Mucosa of descending colon (tissue), 3 donors: ENCODE measurements at regions not wholly inside any gene's neighbourhood (a gene's known extent, or its start where the extent isn't known, plus 50 kb on each side); places are given as distances from the start of the nearest gene placed in this dataset.

Experiments
- ATAC-seq: fragments of 200-7000 bp; cut with Tn5 transposase; one replicate; pipeline ENCODE4 v1.9.1; 2020; ENCODE audit warnings: mild to moderate bottlenecking, moderate library complexity
- DNase-seq, 3 donors: peaks; one replicate each; pipeline ENCODE4 v3.0.0-alpha.2; 2020
- H3K36me3 ChIP-seq: fragments of 200-600 bp; one replicate; pipeline ENCODE4 v1.8.0; 2021; ENCODE audit warnings: low read depth, mild to moderate bottlenecking
- H3K4me1 ChIP-seq: fragments of 200-600 bp; one replicate; pipeline ENCODE4 v1.8.0; 2021; ENCODE audit warnings: low read depth, mild to moderate bottlenecking
- H3K4me3 ChIP-seq: fragments of 200-600 bp; one replicate; pipeline ENCODE4 v1.8.0; 2021; ENCODE audit warnings: mild to moderate bottlenecking
- H3K9me3 ChIP-seq: fragments of 200-600 bp; one replicate; pipeline ENCODE4 v1.8.0; 2021; ENCODE audit warnings: mild to moderate bottlenecking
- CTCF ChIP-seq: fragments of 200-600 bp; IDR thresholded peaks from one replicate; pipeline ENCODE4 v1.8.0; 2022; ENCODE audit warnings: antibody characterized with exemption, mild to moderate bottlenecking
- intact Hi-C, 2 donors: fragments of 100-400 bp; cut with DNase I in 1 of 2; cut with micrococcal nuclease in 1 of 2; formaldehyde crosslinking; loops; one replicate each; pipeline versions ENCODE4 v1.11.0 to v1.11.1; 2022; cut with DNase I, micrococcal nuclease
- donor health status: DM: no; HTN: no; CAD: no; lungs with moderate emphysema.
- donor health status: DM: no; HTN: no; CAD: no.
- donor health status: DM: no; HTN: yes; CAD: no.

- intact Hi-C loops = no loop called here
- Histone ChIP-seq H3K4me3 (no peak overlapping the region), H3K4me1 (no peaks in the 10 kb centered on the region), H3K36me3 (no peaks in the 10 kb centered on the region), H3K9me3 (no peaks in the 10 kb centered on the region)
- ATAC-seq (no peak), DNase-seq (no peak)
- no peak for TF ChIP-seq CTCF
These were observed 159.8 kb upstream of the GAS1 start for GRCh38 chr9:87107072-87107471.

GRCh38 chr9:87108661-87109060 is 161.4 kb upstream of the GAS1 start:
- H3K36me3 ChIP-seq = no peaks in the 10 kb centered on the region
- ATAC-seq = no peak
- intact Hi-C loops = no loop called here
- TF ChIP-seq CTCF = no peak
- DNase-seq = no peak
- H3K4me3 ChIP-seq = no peak overlapping the region
- H3K9me3 ChIP-seq = no peaks in the 10 kb centered on the region
- H3K4me1 ChIP-seq = no peaks in the 10 kb centered on the region

- H3K4me1 ChIP-seq = no peaks in the 10 kb centered on the region
- no peak for TF ChIP-seq CTCF
- H3K36me3 ChIP-seq = no peaks in the 10 kb centered on the region
- DNase-seq (no peak), ATAC-seq (no peak)
- intact Hi-C loops = no loop called here
- no peak overlapping the region for H3K4me3 ChIP-seq
- H3K9me3 ChIP-seq = no peaks in the 10 kb centered on the region
These were observed 161.9 kb upstream of the GAS1 start for GRCh38 chr9:87109231-87109631.

GRCh38 chr9:87109851-87110250 is 162.5 kb upstream of the GAS1 start:
- H3K36me3 ChIP-seq = no peaks in the 10 kb centered on the region
- ATAC-seq = no peak

GRCh38 chr9:87111010-87111409 is 163.7 kb upstream of the GAS1 start:
- TF ChIP-seq CTCF = no peak
- ATAC-seq = no peak
- no peaks in the 10 kb centered on the region for H3K9me3 ChIP-seq
- H3K4me3 ChIP-seq = no peak overlapping the region
- no peak for DNase-seq
- H3K4me1 ChIP-seq = no peaks in the 10 kb centered on the region
- intact Hi-C loops = no loop called here
- H3K36me3 ChIP-seq = no peaks in the 10 kb centered on the region

More at GRCh38 chr9:87109851-87110250, 162.5 kb upstream of the GAS1 start:
- Histone ChIP-seq H3K9me3 (no peaks in the 10 kb centered on the region), H3K4me1 (no peaks in the 10 kb centered on the region), H3K4me3 (no peak overlapping the region)
- no peak for DNase-seq
- intact Hi-C loops = no loop called here
- no peak for TF ChIP-seq CTCF

- no peak for TF ChIP-seq CTCF
- ATAC-seq = no peak
- H3K36me3 ChIP-seq = no peaks in the 10 kb centered on the region
These were observed 165.3 kb upstream of the GAS1 start for GRCh38 chr9:87112656-87113055.

More at GRCh38 chr9:87112656-87113055, 165.3 kb upstream of the GAS1 start:
- Histone ChIP-seq H3K4me1 (no peaks in the 10 kb centered on the region), H3K4me3 (no peak overlapping the region), H3K9me3 (no peaks in the 10 kb centered on the region)
- no peak for DNase-seq
- intact Hi-C loops = no loop called here
